Neutrophil (primary cell): ENCODE measurements at regions not wholly inside any gene's neighbourhood (a gene's known extent, or its start where the extent isn't known, plus 50 kb on each side); places are given as distances from the start of the nearest gene placed in this dataset.
"Not testable (repeated sequence)": the region's sequence is repeated elsewhere in the genome, so short reads cannot be mapped to it uniquely, and the experiment has no call there.

Experiments
- H3K27ac ChIP-seq: fragments of 200-600 bp; sonication (generic); 2 replicates; pipeline ENCODE4 v1.5.1; 2016; ENCODE audit warnings: mild to moderate bottlenecking, moderate library complexity
- H3K27me3 ChIP-seq: fragments of 200-600 bp; sonication (generic); 2 replicates; pipeline ENCODE4 v1.6.0; 2016; ENCODE audit warnings: mild to moderate bottlenecking
- H3K36me3 ChIP-seq: fragments of 200-600 bp; sonication (generic); 2 replicates; pipeline ENCODE4 v1.5.1; 2017
- H3K4me1 ChIP-seq, 2 experiments: fragments of 200-600 bp in 1 of 2; sonication (generic) in 1 of 2; 1 replicate in 1 of 2; 2 replicates in 1 of 2; pipeline versions ENCODE4 v1.5.1 to v1.6.1; 2013 to 2016; ENCODE audit warnings: low read depth in 1 of 2, low read length in 1 of 2, mild to moderate bottlenecking in 1 of 2, moderate library complexity in 1 of 2; ENCODE audit not compliant: control insufficient read depth in 1 of 2, insufficient read depth in 1 of 2
- H3K4me3 ChIP-seq, 2 experiments: fragments of 200-600 bp in 1 of 2; sonication (generic) in 1 of 2; 1 replicate in 1 of 2; 2 replicates in 1 of 2; pipeline ENCODE4 v1.5.1; 2013 to 2016; ENCODE audit warnings: low read depth in 1 of 2, low read length in 1 of 2, mild to moderate bottlenecking in 1 of 2, moderate library complexity in 1 of 2
- H3K9me3 ChIP-seq: fragments of 200-600 bp; sonication (generic); 2 replicates; pipeline ENCODE4 v1.5.1; 2016
- CTCF ChIP-seq: fragments of 200-600 bp; sonication (generic); IDR thresholded peaks from 2 replicates; pipeline ENCODE4 v1.5.1; 2016; ENCODE audit warnings: antibody characterized with exemption

GRCh38 chr11:19419808-19420207, 179.1 kb upstream of the E2F8 start:
- no peak overlapping the region for H3K27ac ChIP-seq
- peaks cover 13% of the 10 kb centered on the region for H3K27me3 ChIP-seq
- no peak overlapping the region for H3K4me3 ChIP-seq
- no peak for TF ChIP-seq CTCF
- no peaks in the 10 kb centered on the region for H3K36me3 ChIP-seq
- H3K9me3 ChIP-seq = no peaks in the 10 kb centered on the region
- H3K4me1 ChIP-seq = no peaks in the 10 kb centered on the region

DNA sequence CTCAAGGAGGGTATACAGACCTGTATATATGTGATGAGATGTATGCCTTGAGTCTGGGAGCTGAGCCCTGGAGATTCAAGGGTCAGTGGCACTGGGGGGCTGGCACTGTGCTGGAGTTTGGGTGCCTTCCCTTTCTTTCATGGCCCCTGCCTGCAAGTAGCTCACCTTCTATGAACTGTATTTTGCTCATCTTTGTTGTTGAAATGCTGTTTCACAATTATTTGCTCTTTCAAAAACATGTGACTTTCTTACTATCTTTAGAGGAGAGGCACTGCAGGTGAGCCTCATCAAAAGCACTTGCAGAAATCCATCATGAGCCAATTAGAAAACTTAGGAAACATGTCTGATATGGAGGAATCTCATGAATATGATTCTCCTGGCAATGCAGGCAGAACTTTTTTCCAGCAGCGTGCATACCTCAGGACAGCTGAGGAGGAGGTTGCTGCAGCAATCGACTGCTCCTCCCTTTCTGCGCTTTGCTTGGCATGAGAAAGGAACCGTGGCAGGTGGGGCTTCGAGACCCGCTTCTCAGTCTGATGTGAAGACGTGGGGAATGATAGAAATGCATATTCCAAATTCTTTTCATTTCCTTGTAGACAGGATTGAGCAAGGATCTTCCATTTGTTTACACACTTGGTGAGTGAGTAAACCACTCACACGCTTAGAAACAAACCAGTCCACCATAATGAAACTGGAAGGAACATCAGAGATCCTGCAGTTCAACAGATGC, 178.4 kb upstream of the E2F8 start:
- no peaks in the 10 kb centered on the region for H3K9me3 ChIP-seq
- no peak for TF ChIP-seq CTCF
- no peaks in the 10 kb centered on the region for H3K36me3 ChIP-seq
- no peaks in the 10 kb centered on the region for H3K4me1 ChIP-seq
- no peak overlapping the region for H3K27ac ChIP-seq
- H3K27me3 ChIP-seq = peaks cover 9% of the 10 kb centered on the region
- no peak overlapping the region for H3K4me3 ChIP-seq

DNA sequence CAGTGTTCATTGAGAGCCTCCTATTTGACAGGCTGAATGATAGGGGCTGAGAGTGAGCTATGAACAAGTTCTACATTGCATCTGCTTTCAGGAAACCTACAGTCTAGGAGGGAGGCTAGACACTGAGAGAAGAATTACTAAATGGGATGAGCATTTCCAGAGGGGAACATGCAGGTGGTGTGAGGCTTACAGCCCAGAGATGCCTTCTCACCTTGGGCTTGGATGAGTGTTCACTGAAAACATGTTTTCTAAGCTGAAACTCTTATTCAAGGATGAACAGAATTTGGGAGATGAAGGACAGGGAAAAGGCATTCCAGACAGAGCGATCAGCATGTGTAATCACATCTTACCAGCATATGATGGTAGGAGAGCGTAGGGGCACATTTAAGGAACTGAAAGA, 177.5 kb upstream of the E2F8 start:
- peaks cover 4% of the 10 kb centered on the region for H3K27me3 ChIP-seq
- no peaks in the 10 kb centered on the region for H3K36me3 ChIP-seq
- H3K4me1 ChIP-seq = no peaks in the 10 kb centered on the region
- no peaks in the 10 kb centered on the region for H3K9me3 ChIP-seq
- no peak overlapping the region for H3K27ac ChIP-seq
- no peak for TF ChIP-seq CTCF
- no peak overlapping the region for H3K4me3 ChIP-seq

DNA sequence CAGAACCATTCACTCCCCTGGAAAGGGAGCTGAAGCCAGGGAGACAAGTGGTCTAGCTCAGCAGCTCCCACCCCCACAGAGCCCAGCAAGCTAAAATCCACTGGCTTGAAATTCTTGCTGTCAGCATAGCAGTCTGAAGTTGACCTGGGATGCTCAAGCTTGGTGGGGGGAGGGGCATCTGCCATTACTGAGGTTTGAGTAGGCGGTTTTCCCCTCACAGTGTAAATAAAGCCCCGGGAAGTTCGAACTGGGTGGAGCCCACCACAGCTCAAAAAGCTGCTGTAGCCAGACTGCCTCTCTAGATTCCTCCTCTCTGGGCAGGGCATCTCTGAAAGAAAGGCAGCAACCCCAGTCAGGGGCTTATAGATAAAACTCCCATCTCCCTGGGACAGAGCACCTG, 171.3 kb upstream of the E2F8 start:
- not testable (repeated sequence) for H3K4me3 ChIP-seq, H3K9me3 ChIP-seq, H3K36me3 ChIP-seq, H3K27ac ChIP-seq, H3K4me1 ChIP-seq
- peaks cover 12% of the 10 kb centered on the region for H3K27me3 ChIP-seq

- Histone ChIP-seq H3K27ac (no peak overlapping the region), H3K27me3 (peaks cover 12% of the 10 kb centered on the region), H3K4me1 (no peaks in the 10 kb centered on the region), H3K36me3 (no peaks in the 10 kb centered on the region), H3K9me3 (no peaks in the 10 kb centered on the region), H3K4me3 (no peak overlapping the region)
- no peak for TF ChIP-seq CTCF
Observed at GRCh38 chr11:19410032-19410431, 169.3 kb upstream of the E2F8 start.

- H3K9me3 ChIP-seq = no peaks in the 10 kb centered on the region
- H3K4me3 ChIP-seq = no peak overlapping the region
Observed at GRCh38 chr11:19409307-19409706, 168.6 kb upstream of the E2F8 start.

More at GRCh38 chr11:19409307-19409706, 168.6 kb upstream of the E2F8 start:
- peaks cover 12% of the 10 kb centered on the region for H3K27me3 ChIP-seq
- TF ChIP-seq CTCF = no peak
- H3K27ac ChIP-seq = no peak overlapping the region
- H3K36me3 ChIP-seq = no peaks in the 10 kb centered on the region
- H3K4me1 ChIP-seq = no peaks in the 10 kb centered on the region
